T-helper 17 cell (primary cell): ENCODE measurements at regions not wholly inside any gene's neighbourhood (a gene's known extent, or its start where the extent isn't known, plus 50 kb on each side); places are given as distances from the start of the nearest gene placed in this dataset.

Experiments used
- ATAC-seq: fragments of 150-1000 bp; cut with Tn5 transposase; 2 replicates; pipeline ENCODE4 v1.10.0; 2021; ENCODE audit warnings: mild to moderate bottlenecking, moderate library complexity
- DNase-seq, 3 donors: peaks; one replicate each; pipeline versions ENCODE4 v3.0.0 to v3.0.0-alpha.2; 2020 to 2021
- H3K9me3 ChIP-seq: one replicate; pipeline ENCODE4 v1.7.0; 2013; ENCODE audit warnings: low read length, mild to moderate bottlenecking; ENCODE audit not compliant: control insufficient read depth, poor library complexity, severe bottlenecking
- H3K27ac Mint-ChIP-seq: one replicate; pipeline ENCODE4 v1.8.0; 2022; ENCODE audit warnings: mild to moderate bottlenecking, moderate library complexity, mixed read lengths
- H3K27me3 Mint-ChIP-seq: one replicate; pipeline ENCODE4 v1.8.0; 2022; ENCODE audit warnings: mixed read lengths
- H3K36me3 Mint-ChIP-seq: one replicate; pipeline ENCODE4 v1.8.0; 2022; ENCODE audit warnings: low read depth, mixed read lengths
- H3K4me1 Mint-ChIP-seq: one replicate; pipeline ENCODE4 v1.8.0; 2022; ENCODE audit warnings: mild to moderate bottlenecking, mixed read lengths
- H3K4me3 Mint-ChIP-seq: one replicate; pipeline ENCODE4 v1.8.0; 2022; ENCODE audit warnings: mild to moderate bottlenecking, moderate library complexity, mixed read lengths

DNA sequence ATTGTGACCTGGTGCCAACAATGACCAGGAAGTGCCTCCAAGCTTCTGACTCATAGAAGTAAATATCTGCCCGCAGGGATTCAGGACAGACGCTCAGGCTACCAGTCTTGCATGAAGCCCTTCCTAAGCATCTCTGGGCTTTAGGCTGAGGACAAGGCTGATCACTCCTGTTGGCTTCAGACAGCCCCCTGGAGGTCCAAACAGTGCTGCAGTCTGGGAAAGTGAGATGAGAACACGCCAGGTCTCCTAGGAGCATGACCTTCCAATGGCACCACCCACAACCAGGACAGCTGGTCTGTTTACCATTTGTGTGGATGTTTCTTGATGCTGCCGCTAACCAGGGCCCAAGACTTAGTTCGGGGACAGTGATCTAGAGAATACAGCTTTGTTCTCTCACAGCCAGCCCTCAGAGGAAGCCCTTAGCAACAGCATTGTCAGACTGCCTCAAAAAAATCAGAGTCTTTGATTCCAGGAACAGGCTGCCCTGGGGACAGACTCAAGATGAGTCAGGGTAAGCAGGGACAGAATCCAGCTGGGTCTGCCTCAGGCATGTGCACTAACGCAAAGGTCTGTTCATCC is 111.2 kb downstream of the ZNF280B start:
- no peaks in the 10 kb centered on the region for H3K36me3 Mint-ChIP-seq
- H3K4me3 Mint-ChIP-seq = no peak overlapping the region
- ATAC-seq (no peak), DNase-seq (no peak)
- no peaks in the 10 kb centered on the region for H3K4me1 Mint-ChIP-seq
- no peaks in the 10 kb centered on the region for H3K9me3 ChIP-seq
- peaks cover 38% of the 10 kb centered on the region for H3K27me3 Mint-ChIP-seq
- no peak overlapping the region for H3K27ac Mint-ChIP-seq

DNA sequence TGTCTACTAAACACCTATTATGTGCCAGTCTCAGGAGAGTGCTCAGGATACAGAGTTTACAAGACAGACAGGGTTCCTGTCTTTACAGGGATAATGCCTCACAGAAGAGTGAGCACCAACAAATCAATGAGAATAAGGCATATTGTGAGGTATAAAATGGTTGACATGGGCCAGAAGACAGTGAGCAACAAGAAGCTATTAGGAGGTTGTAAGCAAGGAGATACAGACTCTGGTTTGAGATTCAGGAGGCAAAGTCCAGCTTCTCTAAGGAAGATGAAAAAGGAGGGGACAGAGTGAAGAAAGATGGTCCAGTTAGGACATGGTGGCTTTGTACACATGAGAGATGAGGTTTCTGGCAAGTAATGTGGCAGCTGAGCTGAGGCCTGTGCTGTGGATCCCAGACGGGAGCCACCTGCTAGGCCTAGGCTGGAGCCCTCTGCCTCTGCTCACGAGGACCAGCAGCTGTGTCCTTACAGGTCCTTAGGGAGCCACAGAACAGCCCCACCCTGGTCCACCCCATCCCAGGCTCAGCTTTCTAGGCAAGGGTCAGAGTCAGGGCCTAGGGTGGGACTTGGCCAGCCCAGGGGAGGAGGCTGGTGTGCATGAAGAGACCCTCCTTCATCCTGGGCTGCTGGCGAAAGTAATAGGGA is 110.5 kb downstream of the ZNF280B start:
- H3K9me3 ChIP-seq = no peaks in the 10 kb centered on the region
- Mint-ChIP-seq H3K4me1 (no peaks in the 10 kb centered on the region), H3K27ac (no peak overlapping the region), H3K27me3 (peaks cover 36% of the 10 kb centered on the region), H3K36me3 (no peaks in the 10 kb centered on the region), H3K4me3 (no peak overlapping the region)
- no peak for DNase-seq
- no peak for ATAC-seq

DNA sequence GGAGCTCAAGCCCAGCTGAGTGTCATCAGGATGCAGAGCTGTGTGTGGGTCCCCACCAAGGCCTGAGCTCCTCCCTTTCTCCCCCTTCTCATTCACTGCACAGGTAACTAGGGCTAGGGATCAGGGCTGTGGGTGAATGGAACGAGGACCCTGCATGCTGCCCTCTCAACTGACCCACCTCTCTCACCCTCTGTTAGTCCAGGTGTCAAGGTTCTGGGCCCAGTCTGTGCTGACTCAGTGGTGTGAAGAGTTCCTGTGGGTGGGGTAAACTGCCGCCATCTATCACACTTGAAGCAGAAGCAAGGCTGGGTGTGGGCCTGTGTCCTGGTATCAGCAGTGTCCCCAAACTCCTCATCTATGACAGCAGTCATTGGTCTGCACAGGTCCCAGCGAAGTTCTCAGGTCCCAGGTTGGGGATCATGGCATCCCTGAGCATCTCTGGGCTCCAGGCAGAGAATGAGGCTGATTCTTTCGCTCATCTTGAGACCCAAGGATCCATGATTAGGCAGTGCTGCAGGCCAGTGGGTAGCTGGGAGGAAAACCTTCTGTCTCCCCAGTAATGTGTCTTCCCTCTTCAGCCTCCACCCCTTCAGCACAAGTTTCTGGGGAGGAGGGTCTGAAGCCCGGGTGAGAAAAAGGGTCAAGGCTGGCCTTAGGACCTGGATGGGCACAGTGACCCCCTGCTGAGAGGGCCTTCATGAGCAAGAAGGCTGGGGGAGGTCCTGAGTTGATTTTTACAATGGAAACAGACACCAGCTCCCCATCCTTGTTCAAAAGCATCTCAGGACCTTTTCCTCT is 109.8 kb downstream of the ZNF280B start:
- Mint-ChIP-seq H3K36me3 (no peaks in the 10 kb centered on the region), H3K4me1 (no peaks in the 10 kb centered on the region), H3K4me3 (no peak overlapping the region), H3K27me3 (peaks cover 43% of the 10 kb centered on the region), H3K27ac (no peak overlapping the region)
- ATAC-seq = no peak
- DNase-seq = no peak
- no peaks in the 10 kb centered on the region for H3K9me3 ChIP-seq

DNA sequence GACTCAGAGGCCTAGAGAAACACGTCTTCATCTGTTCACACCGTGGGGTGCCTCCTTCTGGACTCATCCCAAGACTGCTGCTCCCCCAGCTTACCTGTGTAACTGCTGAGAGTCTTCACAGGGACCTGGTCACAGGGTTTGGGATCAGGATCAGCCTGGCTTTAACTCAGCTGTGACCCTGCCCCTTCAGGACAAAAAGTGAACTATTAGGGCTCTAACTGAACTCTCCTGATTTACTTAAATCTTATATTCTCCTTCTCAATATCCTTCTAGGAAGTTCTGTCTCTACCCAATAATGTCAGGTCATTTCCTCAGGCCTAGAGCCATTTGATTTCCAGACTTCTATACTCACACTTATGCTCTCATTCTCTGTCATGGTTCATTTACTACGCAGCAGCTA is 108.4 kb downstream of the ZNF280B start:
- DNase-seq (no peak), ATAC-seq (no peak)
- no peak overlapping the region for H3K27ac Mint-ChIP-seq
- peaks cover 40% of the 10 kb centered on the region for H3K27me3 Mint-ChIP-seq
- no peaks in the 10 kb centered on the region for H3K36me3 Mint-ChIP-seq
- no peaks in the 10 kb centered on the region for H3K9me3 ChIP-seq
- H3K4me1 Mint-ChIP-seq = no peaks in the 10 kb centered on the region
- H3K4me3 Mint-ChIP-seq = no peak overlapping the region

DNA sequence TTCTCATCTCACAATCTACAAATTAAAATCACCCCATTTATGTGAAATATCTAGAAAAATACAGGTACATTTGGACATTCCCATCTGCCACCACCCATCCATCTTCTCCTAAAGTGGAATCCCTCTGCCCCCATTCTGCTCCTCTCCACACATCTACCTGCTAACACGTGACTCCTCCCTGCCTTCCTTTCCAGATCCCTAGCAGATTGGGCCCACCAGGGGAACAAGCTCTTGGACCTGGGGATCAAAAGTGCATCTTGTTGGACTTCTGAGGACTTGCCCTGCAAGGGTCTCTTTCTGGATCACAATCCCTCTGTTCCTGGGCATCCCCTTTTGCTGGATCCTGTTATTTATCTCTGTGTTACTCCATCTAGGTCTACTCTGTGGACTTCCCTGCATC is 107.6 kb downstream of the ZNF280B start:
- ATAC-seq (no peak), DNase-seq (no peak)
- Mint-ChIP-seq H3K4me1 (no peaks in the 10 kb centered on the region), H3K36me3 (no peaks in the 10 kb centered on the region), H3K4me3 (no peak overlapping the region), H3K27ac (no peak overlapping the region), H3K27me3 (peaks cover 44% of the 10 kb centered on the region)
- no peaks in the 10 kb centered on the region for H3K9me3 ChIP-seq

DNA sequence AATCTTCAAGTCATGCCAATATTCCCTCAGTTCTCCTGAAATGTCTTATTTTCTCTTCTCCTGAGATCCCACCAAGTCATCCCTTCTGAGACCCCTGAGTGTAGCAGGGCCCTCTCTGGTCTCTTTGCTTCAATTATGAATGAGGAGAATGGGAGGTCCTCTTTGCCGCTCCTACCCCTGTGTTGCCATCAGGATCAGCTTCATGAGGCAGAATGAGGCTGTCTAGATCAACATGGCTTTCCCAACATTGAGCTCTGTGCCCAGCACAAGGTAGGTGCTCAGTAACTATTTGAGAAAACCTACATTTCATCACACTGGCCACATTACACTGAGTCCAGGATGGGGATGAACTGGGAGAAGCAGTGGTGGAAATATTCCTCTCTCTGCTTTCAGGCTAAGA is 107.2 kb downstream of the ZNF280B start:
- Mint-ChIP-seq H3K4me1 (no peaks in the 10 kb centered on the region), H3K27me3 (peaks cover 47% of the 10 kb centered on the region), H3K36me3 (no peaks in the 10 kb centered on the region), H3K27ac (no peak overlapping the region), H3K4me3 (no peak overlapping the region)
- no peak for DNase-seq
- H3K9me3 ChIP-seq = no peaks in the 10 kb centered on the region
- ATAC-seq = no peak

DNA sequence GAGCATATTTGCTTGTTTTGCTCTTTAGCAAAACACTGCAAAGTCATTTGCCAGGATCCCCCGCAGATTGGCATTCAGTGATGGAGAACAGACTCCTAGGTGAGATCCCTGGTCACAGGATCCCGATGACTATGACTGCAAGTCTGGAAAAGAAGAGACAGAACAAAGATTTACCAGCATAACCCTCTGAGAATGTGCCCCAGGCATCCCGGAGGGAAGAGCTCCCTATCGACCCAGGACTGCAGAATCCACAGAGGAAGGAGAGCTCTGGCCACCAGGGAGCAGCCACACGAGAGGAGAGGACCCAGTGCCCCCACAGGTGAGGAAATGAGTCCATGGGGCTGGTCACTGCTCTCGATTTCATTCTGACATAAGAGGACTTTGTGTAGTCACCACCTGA is 105.2 kb downstream of the ZNF280B start:
- peaks cover under 1% of the 10 kb centered on the region for H3K4me1 Mint-ChIP-seq
- H3K27me3 Mint-ChIP-seq = peaks cover 46% of the 10 kb centered on the region
- H3K9me3 ChIP-seq = no peaks in the 10 kb centered on the region
- no peak overlapping the region for H3K27ac Mint-ChIP-seq
- no peak for ATAC-seq
- peaks cover 1% of the 10 kb centered on the region for H3K36me3 Mint-ChIP-seq
- no peak overlapping the region for H3K4me3 Mint-ChIP-seq
- DNase-seq = no peak

DNA sequence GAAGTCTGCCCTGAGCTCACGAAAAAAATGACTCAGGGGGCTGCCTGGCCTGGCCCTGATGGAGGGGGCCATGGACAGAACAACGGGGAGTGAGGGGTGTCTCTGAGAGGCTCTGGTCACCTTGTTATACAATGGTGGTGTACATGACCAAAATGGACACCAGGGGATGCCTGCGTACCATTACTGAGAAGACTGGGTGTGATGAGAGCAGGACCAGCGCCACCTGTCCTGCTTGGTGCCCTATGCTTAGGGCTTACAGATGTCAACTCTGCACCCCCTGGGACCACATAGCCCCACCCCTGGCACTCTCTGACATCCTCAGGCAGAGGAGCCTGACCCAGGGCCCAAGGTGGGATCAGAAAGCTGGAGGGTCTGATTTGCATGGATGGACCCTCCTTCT is 104.8 kb downstream of the ZNF280B start:
- no peaks in the 10 kb centered on the region for H3K9me3 ChIP-seq
- peaks cover 51% of the 10 kb centered on the region for H3K27me3 Mint-ChIP-seq
- ATAC-seq (no peak), DNase-seq (no peak)
- no peak overlapping the region for H3K27ac Mint-ChIP-seq
- peaks cover 2% of the 10 kb centered on the region for H3K36me3 Mint-ChIP-seq
- no peak overlapping the region for H3K4me3 Mint-ChIP-seq
- peaks cover 4% of the 10 kb centered on the region for H3K4me1 Mint-ChIP-seq

DNA sequence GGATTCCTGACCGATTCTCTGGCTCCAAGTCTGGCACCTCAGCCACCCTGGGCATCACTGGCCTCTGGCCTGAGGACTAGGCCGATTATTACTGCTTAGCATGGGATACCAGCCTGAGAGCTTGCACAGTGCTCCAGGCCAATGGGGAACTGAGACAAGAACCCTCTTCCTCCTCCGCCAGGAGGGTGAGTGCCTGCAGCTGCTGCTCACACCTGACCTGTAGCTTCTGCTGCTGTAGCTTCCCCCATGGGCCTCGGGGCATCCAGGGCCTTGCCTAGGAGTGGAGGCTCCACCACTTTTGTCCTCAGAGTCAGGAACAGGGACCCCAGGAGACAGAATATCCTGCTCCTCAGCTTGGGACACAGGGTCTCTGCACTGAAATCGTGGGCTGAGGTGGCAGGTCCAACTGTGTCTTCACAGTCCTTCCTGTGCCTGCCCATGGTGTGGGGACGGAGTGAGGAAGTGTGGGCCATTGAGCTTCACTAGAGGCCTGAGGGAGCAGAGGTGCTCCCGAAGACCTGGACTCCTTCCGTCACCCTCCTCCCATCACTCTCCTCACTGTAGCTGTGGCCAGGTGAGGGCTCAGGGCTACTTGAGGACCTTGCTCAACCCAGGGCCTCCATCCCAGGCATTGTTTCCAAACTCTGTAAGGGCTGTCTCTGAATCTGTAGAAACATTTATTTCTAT is 103.8 kb downstream of the ZNF280B start:
- H3K9me3 ChIP-seq = no peaks in the 10 kb centered on the region
- DNase-seq (no peak), ATAC-seq (peak; percentile 49)
- H3K36me3 Mint-ChIP-seq = peaks cover 2% of the 10 kb centered on the region
- H3K4me1 Mint-ChIP-seq = peaks cover 5% of the 10 kb centered on the region
- H3K27me3 Mint-ChIP-seq = peaks cover 57% of the 10 kb centered on the region
- H3K4me3 Mint-ChIP-seq = no peak overlapping the region
- no peak overlapping the region for H3K27ac Mint-ChIP-seq

DNA sequence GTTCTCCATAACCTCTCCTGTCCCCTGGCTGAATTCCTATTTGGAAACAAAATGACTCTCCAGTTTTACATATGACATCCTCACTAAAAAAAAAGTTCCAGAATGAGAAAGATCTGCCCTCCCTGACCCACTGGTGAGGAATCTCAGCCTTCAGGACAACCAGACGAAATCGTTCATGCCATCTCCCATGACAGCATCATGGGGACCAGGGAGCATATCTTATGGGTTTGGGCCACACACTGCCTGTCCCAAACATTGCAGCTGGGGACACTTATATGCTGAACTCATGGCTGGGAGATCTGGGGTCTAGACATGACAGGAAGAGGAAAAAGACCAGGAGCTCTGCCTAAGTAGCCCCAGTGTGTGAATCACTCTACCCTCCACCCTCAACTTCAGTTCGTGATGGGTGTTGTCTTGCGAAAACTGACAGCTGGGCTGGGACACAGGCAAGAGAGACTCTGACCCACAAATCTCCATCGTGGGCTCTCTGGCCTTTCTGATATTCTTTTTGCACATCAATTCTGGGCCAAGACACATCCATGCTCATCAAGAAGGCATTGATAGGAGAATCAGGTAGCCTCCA is 102.0 kb downstream of the ZNF280B start:
- DNase-seq (no peak), ATAC-seq (no peak)
- Mint-ChIP-seq H3K36me3 (peaks cover 2% of the 10 kb centered on the region), H3K27me3 (peaks cover 62% of the 10 kb centered on the region), H3K4me1 (peaks cover 7% of the 10 kb centered on the region), H3K4me3 (no peak overlapping the region), H3K27ac (no peak overlapping the region)
- H3K9me3 ChIP-seq = no peaks in the 10 kb centered on the region

DNA sequence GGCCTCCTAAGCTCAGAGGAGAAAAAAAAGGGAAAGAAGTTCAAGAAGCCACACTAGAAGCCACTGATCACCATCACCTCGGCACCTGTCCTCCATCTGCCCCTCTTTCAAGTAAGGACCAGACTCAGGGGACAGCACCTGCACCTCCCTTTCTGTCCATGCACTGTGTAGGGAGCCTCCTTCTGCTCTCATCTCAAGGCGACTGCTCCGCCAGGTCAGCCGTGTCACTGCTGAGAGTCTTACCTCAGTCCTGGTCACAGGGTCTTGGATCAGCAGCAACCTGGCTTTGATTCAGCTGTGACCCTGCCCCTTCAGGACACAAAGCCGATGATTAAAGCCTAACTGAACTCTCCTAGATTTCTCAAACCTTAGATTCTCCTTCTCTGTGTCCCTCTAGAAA is 101.5 kb downstream of the ZNF280B start:
- Mint-ChIP-seq H3K4me3 (no peak overlapping the region), H3K27me3 (peaks cover 66% of the 10 kb centered on the region), H3K4me1 (peaks cover 7% of the 10 kb centered on the region), H3K27ac (no peak overlapping the region), H3K36me3 (peaks cover 2% of the 10 kb centered on the region)
- ATAC-seq (no peak), DNase-seq (no peak)
- H3K9me3 ChIP-seq = no peaks in the 10 kb centered on the region

DNA sequence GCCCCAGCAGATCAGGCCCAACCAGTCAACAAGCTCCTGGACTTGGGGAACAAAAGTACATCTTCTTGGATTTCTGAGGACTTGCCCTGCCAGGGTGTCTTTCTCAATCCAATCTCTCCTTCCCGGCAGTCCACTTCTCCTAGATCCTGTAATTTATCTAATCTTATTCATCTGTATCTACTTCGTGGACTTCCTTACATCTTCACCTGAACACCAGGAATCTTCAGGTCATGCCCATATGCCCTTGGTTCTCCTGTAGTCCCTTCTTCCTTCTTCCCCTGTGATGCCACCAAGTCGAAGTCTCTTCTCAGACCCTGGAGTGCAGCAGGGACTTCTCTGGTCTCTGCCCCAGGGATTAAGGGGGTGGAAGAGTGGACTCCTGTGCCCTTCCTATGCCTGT is 100.3 kb downstream of the ZNF280B start:
- H3K4me3 Mint-ChIP-seq = no peak overlapping the region
- no peak for DNase-seq
- peaks cover 75% of the 10 kb centered on the region for H3K27me3 Mint-ChIP-seq
- H3K27ac Mint-ChIP-seq = no peak overlapping the region
- no peak for ATAC-seq
- H3K36me3 Mint-ChIP-seq = peaks cover 2% of the 10 kb centered on the region
- no peaks in the 10 kb centered on the region for H3K9me3 ChIP-seq
- H3K4me1 Mint-ChIP-seq = peaks cover 7% of the 10 kb centered on the region
